Prostate gland (tissue), 2 donors: ENCODE measurements at regions not wholly inside any gene's neighbourhood (a gene's known extent, or its start where the extent isn't known, plus 50 kb on each side); places are given as distances from the start of the nearest gene placed in this dataset.

Source experiments
- POLR2AphosphoS5 ChIP-seq: sonication (generic); formaldehyde crosslinking; IDR thresholded peaks from one replicate; pipeline ENCODE4 v1.6.1; 2017; ENCODE audit warnings: antibody characterized with exemption
- TF ChIP-seq, protein P1 (sequence below), 4 experiments: fragments of 200-600 bp in 2 of 4; fragments of 450-650 bp in 2 of 4; sonication (generic) in 2 of 4; IDR thresholded peaks; 1 replicate in 3 of 4; 2 replicates in 1 of 4; pipeline ENCODE4 v1.5.1; 2016 to 2019; ENCODE audit warnings: antibody characterized with exemption in 4 of 4, mild to moderate bottlenecking in 2 of 4, moderate library complexity in 2 of 4

DNA sequence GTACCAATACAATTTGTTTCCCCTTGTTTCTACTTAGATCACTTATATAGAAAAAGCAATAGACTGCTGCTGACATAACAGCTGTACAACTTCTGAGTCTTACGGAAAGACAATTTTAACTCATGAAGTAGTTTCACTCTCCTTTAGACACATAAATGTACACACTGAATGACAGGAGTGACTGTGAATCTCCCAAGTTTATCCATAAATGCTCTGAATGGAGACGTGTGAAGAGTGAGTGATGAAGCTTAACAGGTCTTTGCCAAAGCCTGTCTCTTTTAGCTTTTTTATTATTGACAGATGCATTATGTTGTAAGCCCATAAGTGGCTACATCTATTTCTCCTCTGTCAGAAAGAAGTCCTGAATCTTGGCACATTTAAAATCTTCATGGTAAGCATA is 265.9 kb downstream of the TRIM36 start:
- TF ChIP-seq, protein P1, sequence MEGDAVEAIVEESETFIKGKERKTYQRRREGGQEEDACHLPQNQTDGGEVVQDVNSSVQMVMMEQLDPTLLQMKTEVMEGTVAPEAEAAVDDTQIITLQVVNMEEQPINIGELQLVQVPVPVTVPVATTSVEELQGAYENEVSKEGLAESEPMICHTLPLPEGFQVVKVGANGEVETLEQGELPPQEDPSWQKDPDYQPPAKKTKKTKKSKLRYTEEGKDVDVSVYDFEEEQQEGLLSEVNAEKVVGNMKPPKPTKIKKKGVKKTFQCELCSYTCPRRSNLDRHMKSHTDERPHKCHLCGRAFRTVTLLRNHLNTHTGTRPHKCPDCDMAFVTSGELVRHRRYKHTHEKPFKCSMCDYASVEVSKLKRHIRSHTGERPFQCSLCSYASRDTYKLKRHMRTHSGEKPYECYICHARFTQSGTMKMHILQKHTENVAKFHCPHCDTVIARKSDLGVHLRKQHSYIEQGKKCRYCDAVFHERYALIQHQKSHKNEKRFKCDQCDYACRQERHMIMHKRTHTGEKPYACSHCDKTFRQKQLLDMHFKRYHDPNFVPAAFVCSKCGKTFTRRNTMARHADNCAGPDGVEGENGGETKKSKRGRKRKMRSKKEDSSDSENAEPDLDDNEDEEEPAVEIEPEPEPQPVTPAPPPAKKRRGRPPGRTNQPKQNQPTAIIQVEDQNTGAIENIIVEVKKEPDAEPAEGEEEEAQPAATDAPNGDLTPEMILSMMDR (IDR thresholded peaks at IDR 0.05): no peak
- TF ChIP-seq POLR2AphosphoS5: no peak
